EL (cell line): ENCODE measurements at regions not wholly inside any gene's neighbourhood (a gene's known extent, or its start where the extent isn't known, plus 50 kb on each side); places are given as distances from the start of the nearest gene placed in this dataset.
"Not testable (repeated sequence)": the region's sequence is repeated elsewhere in the genome, so short reads cannot be mapped to it uniquely, and the experiment has no call there.

Experiments
- DNase-seq: peaks from one replicate; pipeline ENCODE4 v3.0.0-alpha.2; 2016

DNA sequence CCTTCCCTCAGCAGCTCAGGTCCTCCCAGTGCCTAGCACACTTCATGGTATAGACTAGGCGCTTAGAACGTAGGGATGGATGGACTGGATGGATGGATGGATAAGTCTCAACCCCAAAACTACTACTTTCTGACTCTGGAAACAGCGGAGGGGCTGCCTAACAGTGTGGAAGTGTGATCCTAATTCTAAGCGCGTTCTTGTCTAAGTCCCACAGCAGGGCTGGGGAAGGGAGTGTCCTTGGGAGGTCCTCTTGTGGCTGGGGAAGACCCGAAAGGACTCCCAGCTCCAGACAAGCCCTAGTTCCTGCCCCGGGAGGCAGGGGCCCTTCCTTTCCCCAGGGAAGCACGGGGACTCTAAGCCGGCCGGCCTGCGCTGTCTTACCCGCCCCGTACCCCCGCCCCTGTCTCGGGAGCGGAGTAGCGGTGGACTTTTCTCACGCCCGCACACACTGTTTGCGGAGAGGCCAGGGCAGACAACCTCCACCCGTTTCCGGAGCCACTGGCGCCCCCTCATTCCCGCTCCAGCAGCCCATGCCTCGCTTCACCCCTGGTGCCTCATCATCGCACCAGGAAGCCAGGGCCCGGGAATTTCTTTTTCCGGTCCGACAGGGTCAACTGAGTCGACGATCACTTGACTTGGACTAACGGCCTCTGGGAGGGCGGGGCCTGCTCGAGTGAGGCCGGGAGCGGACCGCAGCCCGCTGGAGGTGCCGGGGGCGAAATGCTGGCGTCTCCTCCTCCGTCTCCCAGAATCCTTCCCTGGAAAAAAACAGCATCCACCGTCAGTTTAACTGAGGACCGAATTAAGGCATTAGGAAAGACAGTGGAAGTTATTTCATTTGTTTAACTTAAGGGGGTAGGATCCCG lies 133.3 kb downstream of the TBC1D2B start:
- peak; percentile 91 for DNase-seq

DNA sequence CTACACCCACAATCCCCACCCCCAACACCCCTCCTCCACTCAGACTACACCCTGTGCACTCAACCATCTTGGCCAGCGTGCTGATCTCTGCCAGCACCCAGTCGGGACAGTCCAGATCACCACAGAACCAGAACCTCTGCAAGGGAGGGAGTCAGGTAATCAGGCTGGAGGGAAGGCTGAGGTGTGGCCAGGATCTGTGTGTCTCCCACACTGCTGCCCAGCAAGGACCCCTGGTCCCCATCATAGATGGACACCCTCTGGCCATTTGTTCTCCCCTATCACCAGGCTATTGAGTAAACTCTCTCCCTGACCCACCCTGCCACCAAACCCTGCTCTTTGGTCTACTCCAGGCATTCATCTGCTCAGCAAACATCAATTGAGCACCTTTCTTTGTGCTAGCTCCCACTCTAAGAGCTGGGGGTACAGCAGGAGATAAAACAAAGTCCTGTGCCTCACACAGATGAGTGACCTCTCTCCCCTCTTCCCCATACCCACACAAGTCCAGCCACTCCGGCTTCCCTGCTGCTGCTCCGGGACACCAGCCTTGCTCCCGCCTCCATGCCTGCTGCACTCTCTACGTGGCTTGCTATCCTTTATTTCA lies 134.8 kb downstream of the TBC1D2B start:
- DNase-seq: no peak

DNA sequence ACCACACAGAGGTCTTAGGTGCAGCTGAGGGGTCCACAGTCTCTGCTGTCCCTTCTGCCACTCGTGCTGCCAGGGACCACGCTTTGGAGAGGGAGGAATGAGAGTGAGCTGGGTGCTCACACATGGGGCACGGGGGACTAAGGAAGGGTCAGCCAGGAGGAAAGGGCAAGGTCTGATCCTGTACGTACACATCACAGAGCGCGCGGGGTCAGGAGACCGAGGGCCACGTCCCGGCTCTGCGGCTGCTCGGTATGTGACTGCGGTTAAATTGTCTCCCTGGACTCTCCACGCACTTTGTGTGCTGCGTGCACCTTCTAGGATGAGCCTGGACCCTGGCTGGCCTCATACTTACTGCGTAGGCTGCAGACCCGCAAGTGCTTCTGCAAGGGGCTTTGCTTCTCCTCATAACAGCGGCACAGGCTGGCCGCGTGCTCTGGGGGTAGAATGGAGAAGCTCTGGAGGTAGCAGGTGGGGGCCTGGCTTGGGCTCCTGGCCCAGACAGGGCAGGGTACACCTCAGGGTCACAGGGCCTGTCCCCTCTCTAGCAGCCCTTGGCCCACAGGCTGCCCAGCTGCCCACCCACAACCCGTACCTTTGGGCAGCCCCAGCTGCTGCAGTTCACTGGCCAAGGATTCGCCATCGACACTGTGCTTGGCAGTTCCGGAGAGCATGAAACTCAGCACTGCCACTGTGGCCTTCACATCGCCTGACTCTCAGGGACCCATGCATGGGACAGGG lies 136.3 kb downstream of the TBC1D2B start:
- DNase-seq: not testable (repeated sequence)

DNA sequence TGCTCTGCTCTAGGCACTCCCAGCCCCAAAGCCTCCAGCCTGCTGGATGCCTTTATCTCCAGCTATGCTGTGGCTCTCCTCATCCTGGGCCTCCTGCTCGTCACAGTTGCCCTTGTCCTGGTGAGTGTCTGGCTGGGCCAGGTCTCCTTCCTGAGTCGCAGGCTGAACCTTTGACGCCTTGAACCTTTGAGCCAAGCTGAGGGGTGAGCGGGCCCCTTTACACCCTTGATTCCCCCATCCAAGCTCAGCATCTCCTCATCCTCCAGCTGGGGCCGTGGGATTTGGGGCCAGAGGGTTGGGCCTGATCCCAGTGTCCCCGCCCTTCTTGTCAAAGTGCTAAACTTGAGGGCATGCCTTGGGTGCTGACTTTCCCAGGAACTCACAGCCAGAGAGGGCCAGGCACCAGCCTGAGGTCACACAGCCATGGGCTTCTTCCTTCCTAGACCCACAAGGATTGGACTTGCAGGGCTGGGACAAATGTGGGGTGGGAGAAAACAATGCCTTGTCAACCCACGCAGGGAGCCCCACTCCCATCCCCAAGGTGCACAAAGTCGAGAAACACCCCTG lies 137.0 kb downstream of the TBC1D2B start:
- DNase-seq: no peak

DNA sequence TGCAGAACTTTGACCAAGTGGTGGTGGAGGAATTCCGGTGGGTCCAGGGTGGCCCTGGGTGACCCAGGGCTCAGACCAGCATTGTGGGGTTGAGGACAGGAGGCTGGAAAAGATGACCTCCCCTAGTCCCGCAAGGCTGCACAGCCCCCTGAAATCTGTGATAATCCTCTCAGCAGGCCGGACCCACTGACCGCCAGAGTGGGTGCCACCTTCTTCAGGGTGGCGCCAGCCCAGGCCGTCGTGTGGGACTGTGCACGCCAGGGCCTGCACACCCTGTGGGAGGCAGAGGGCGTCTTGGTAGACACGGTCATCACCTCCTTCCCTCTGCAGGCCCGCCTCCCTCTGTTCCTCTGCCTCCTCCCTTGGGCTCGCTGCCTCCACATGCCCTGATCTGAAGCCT lies 137.7 kb downstream of the TBC1D2B start:
- no peak for DNase-seq

DNA sequence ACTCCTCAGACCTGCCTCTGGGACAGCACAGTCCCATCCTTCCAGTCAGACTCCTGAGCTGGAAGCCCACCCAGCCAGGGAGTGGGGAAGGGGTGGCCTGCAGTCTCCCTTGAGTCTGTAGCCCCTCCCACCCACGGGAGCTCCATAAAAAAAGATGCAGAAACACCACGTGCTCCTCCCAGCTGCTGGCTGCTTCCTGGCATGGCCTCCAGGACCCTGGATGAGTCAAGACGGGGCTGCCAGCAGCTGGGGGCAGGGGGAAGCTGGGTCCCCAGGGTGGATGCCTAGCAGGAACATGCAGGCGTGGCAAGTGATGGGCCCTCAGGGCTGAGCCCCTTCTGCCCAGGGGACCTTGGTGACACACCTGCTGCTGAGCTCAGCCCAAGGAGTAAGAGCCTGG lies 138.5 kb downstream of the TBC1D2B start:
- peak; percentile 15 for DNase-seq

DNA sequence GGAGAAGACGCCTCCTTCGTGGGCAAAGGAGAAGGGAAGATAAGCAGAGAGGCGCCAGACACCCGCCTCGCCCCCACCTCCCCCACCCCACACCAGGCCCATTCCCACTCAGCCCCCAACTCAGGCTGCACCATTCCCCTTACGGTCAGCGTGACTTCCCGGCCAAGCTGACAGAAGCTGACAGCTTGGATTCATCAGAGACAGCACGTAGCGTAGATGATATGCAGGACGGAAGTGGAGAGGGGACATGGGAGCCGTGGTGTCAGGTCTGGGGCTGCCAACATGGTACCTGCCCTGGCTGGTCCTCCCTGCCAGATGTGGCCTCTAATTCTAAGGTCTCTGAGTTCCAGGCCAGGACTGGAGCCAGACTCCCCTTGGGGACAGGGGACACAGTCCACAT lies 139.0 kb downstream of the TBC1D2B start:
- DNase-seq: not testable (repeated sequence)

DNA sequence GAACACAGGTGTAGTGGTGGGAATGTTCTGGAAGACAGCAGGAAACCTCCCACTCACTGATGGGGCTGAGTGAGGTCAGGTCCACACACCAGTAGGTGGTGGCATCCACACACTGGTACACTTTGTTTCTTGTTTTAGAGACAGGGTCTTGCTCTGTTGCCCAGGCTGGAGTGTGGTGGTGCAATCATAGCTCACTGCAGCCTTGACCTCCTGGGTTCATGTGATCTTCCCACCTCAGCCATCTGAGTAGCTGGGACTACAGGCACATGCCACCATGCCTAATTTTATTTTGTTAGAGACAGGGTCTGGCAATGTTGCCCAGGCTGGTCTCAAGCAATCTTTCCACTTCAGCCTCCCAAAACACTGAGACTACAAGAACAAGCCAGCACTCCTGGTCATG lies 140.9 kb downstream of the TBC1D2B start:
- DNase-seq: not testable (repeated sequence)

DNA sequence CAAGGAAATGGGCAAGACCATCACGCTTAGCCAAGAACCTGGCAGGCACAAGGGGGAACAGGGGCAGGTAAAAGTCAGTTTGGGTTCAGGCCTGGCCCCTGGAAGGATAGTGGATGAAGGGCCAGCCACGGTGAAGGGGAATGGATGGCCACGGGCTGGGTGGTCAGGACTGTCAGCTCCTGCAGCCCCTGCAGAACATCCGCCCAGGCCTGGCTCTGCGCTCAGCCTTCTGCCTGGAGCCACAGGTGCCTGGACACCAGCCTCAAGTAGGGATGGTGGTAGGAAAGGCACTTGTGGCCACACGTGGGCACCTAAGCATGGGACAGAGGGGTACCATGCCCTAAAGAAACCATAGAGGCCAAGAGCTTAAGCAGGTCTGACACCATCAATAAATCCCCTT lies 143.0 kb downstream of the TBC1D2B start:
- not testable (repeated sequence) for DNase-seq

DNA sequence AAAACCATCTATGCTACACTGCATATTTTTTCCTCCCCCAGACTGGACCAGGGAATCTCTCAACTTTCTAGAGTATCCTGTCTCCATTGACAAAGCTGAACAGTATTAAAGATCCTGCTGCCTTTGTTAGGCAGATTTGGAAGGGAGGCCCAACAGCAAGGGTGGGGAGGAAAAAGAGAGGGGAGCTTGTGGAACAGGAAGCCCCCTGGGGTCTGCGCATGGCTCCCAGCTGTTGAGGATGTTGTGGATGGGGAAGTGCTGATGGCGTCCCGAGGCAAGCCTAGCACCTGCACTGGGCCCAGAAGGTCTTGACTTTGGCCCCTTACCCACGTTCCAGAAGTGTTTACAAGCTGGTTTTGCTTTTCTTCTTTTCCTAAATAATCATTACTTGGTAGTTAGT lies 146.6 kb downstream of the TBC1D2B start:
- DNase-seq: not testable (repeated sequence)

DNA sequence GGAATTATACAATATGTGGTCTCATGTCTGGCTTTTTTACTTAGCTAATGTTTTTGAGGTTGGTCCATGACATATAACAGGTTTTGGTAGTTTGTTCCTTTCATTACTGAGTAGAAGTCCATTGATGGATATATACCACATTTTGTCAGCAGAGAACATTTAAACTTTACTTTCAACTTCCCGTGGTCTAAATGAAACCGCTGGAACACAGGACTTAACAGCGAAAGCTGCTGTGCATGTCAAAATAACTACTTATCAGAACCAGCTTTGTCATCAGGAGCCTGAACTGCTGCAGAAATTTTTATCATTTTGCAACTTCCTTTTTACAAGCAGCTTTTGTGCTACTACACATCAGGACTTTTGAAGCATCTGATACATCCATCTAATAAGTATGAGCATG lies 147.0 kb downstream of the TBC1D2B start:
- DNase-seq: not testable (repeated sequence)

DNA sequence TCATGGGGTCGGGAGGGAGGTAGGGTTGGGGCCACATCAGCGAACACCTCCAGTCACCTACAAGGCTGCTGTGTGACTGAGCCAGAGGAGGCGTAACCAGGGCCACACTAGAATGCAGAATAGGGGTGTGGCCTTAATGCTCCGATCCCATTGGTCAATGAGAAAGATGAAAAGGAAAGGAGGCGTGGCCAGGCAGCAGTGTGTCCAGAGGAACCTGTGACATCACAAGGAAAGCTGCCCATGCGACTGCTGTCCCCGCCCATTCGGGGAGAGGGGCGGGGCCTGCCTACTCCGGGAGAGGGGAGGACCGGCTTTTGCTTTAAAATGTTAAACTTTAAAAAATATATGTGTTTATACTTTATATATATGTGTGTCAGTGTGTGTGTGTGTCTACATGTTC lies 150.7 kb downstream of the TBC1D2B start:
- DNase-seq: peak; percentile 19

DNA sequence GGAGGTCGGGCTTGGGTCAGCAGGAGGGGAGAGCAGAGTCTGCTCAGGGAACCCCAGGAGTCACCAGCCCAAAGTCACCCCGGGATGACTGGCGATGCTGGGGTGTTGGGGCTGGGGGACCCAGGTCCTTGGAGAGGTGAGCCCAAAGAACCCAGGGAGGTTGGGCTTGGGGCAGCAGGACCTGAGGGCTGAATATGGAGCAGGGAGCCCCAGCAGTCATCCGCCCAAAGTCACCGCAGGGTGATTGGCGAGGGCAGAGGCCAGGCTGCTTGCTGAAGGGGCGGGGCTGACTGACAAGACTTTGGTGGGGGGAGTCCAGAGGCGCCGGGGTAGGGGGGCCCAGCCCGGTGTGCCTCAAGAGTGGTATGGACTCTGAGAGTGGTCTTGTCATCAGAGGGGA lies 151.2 kb downstream of the TBC1D2B start:
- not testable (repeated sequence) for DNase-seq

DNA sequence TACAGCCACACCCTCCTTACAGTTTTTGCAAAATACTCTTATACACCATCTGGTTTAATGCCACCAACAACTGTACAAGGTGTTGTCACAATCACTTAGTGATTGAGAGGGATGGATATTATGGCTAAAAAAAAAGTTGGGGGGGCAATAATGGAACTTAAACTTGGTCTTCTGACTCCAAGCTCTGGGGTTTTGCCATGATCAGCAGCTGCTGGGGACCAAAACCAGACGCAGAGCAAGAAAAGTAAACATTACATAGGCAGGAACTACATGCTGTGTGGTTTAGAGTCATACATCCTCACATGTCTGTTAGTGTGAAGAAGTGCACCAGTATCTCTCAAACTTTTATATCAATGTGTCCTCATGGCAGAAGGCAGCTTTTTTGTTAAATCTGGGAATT lies 152.4 kb downstream of the TBC1D2B start:
- not testable (repeated sequence) for DNase-seq

DNA sequence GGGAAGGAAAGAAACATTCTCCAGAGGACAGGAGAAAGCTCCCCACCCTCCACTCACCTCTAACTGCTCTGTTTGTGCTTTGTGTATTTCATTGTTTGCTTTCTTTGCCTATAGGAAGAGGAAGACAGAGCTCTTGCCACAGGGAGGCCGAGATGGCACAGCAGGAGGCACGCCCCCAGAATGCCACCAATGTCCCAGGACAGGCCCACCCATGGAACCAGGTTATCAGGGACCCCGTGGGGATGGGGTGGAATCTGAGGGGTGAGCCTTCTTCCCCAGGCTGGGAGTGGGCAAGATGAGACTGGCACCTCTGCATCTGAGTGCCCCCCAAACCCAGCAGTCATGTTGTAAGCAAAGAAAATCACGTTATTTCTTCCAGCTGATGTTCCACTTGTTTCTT lies 155.8 kb downstream of the TBC1D2B start:
- DNase-seq: no peak

DNA sequence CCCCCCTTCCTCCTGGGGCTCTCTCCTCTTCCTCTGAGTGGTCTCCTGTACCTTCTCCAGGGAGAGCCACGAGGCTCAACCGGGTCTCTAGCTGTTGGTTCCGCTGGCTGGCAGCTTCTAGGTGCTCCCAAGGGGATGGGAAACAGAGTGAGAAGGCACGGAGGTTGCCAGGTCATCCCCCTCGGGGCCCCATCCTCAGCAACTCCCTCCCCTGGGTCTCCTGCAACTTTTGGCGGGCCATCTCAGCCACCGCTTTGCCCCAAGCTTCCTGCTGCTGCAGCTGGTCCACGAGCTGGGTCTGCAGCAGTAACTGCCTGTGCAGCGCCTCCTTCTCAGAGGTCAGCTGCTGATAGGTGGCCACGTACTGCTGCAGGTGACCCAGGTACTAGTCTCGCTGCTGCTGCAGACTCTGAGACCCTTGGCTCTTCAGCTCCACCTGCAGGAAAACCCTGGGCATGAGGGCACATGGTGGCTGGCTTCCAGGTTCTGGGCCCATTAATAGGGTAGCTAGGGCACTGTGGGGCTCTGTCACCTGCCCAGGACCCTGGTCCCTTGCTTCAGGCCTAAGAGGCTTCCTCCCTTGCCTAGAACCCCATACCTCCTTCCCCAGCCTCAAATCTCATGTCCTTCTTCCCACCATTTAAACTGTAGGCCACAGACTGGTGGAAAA lies 160.4 kb downstream of the TBC1D2B start:
- not testable (repeated sequence) for DNase-seq

DNA sequence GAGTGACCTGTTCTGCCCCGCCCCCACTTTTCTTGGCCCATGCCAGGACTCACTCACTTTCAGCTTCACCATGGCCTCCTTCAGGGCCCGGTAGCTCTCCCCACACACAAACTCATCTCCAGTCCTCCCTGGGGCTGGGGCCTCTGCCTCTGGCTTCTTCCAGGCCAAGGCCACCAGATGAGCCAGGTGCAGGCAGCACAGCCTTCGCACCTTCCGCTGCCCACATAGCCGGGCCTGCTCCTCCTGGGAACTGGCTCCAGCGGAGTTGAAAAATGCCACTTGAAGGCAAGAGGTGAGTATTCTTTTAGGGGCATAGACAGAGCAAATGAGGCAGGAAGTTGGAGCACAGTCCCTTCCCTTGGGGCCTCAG lies 161.6 kb downstream of the TBC1D2B start:
- not testable (repeated sequence) for DNase-seq

DNA sequence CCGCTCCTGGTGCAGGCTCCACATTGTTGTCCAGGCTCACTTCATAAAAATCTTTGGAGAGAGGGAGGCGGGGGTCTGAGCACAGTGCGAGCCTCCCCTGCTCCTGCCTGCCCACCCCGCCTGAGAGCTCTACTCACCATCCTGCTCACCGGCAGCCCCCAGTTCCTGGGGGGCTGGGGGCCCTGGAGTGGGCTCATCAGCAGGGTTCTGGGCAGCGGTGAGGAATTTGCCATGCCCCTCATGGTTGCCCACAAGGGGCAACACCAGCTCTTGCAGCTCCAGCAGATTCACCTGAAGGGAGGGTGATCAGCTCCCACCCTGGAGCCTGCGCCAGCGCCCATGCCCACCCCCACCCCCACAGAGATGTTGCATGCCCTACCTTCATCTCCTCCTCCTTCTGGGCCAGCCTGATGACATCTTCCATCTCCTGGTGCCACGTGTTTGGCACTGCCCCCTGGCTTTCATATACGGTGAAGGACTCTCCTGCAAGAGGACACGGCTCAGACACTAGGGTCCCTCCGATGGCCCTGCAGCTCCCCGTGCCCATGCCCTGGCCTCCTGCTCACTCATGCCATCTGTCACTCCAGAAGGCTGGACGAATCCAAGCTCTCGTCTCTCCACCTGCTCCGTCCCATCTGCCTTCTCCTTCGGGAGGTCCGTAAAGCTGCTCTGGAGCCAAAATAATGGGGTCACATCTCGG lies 162.1 kb downstream of the TBC1D2B start:
- no peak for DNase-seq

DNA sequence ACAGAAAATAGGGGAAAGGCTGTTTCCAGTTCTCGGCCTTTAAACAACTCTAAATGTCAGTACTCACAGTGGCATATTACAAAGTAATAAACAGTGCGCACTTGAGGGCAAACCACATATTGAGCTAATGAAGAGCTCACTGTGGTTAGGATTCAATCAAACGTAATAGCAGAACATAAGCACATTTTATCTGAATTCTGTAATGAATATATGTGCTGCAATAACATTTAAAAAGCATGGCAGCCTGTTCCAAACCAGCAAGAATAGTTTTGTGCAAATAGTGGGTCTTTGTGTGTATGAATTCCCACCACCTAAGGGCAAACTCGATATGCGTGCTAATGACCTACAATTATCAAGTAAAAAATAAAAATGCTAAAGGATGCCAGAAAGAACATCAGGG lies 163.0 kb downstream of the TBC1D2B start:
- DNase-seq: not testable (repeated sequence)

DNA sequence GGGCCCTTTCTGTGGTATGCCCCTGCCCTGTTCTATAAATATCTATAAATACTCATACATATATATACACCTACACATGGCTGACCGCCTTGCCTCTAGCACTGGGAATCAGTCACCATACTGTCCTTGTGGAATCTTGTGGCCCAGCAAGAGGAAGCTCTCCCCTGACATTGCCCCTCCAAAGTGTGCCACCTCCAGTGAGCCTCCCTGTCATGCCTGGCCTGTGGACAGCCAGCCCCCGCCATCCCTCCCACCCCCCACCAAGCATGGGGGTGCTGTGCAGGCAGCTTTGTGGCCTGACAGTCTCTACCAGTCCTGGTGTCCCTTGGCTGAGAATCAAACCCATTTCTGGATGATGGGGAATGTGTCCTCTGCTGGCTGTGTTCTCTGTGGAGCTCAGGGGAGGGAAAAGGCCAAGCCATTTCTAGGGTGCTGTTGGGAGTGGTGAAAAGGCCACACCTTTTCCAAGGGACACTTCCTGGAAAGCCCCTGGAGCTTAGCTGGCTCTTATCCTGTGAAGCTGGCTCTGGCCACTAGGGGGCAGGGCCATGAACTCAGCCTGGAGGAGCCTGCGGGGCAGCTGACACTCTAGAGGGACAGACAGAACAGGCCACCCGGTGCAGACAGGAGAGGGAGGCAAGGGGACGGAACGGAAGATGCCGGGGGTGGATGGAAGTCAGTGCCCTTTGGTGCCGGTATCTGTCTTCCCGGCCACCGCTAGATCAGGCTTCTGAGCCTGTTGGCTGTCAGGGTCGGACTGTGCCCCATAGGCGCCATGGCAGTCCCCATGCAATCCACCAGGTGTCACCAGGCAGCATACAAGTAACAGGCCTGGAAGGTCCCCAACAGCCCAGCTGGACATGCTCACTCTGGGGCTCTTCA lies 167.2 kb downstream of the TBC1D2B start:
- peak; percentile 81 for DNase-seq
